ENCODE measurements at regions not wholly inside any gene's neighbourhood (a gene's known extent, or its start where the extent isn't known, plus 50 kb on each side); places are given as distances from the start of the nearest gene placed in this dataset.
"Not testable (repeated sequence)": the region's sequence is repeated elsewhere in the genome, so short reads cannot be mapped to it uniquely, and the experiment has no call there.

DNA sequence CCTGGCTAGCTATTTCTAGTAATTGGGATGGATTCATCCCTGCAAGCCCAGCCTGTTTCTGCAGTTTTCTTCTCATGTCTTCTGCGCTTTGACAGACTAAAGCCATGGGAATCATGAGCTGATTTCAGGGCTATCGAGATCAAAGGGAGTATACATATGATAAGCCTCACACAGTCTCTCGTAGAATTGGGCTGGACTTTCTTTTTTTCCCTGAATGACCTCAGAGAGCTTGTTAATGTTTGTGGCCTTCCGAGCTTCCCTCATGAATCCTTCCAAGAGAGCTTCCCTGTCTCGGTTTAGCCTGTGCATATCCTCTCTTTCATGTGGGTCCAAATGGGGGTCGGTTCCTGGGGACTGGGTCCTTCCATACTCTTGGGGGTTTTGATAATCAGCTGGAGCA, 130.3 kb downstream of the ADRA2C start:
- ATAC-seq, result no peak
- TF ChIP-seq ESRRG (CRISPR knock-in tag; IDR thresholded peaks at IDR 0.05) (no peak), TOX (CRISPR knock-in tag; IDR thresholded peaks at IDR 0.05; ENCODE audit: borderline replicate concordance) (no peak), RARB (CRISPR knock-in tag; IDR thresholded peaks at IDR 0.05) (no peak), SNAI2 (CRISPR knock-in tag; IDR thresholded peaks at IDR 0.05) (no peak), CSDC2 (CRISPR knock-in tag; IDR thresholded peaks at IDR 0.05) (no peak), ISL1 (CRISPR knock-in tag; IDR thresholded peaks at IDR 0.05) (no peak), ZC3H10 (CRISPR knock-in tag; IDR thresholded peaks at IDR 0.05) (no peak), ZNF8 (CRISPR knock-in tag; IDR thresholded peaks at IDR 0.05) (no peak), TCF4 (CRISPR knock-in tag; IDR thresholded peaks at IDR 0.05; ENCODE audit: borderline replicate concordance) (no peak)
- TF ChIP-seq, protein P1, sequence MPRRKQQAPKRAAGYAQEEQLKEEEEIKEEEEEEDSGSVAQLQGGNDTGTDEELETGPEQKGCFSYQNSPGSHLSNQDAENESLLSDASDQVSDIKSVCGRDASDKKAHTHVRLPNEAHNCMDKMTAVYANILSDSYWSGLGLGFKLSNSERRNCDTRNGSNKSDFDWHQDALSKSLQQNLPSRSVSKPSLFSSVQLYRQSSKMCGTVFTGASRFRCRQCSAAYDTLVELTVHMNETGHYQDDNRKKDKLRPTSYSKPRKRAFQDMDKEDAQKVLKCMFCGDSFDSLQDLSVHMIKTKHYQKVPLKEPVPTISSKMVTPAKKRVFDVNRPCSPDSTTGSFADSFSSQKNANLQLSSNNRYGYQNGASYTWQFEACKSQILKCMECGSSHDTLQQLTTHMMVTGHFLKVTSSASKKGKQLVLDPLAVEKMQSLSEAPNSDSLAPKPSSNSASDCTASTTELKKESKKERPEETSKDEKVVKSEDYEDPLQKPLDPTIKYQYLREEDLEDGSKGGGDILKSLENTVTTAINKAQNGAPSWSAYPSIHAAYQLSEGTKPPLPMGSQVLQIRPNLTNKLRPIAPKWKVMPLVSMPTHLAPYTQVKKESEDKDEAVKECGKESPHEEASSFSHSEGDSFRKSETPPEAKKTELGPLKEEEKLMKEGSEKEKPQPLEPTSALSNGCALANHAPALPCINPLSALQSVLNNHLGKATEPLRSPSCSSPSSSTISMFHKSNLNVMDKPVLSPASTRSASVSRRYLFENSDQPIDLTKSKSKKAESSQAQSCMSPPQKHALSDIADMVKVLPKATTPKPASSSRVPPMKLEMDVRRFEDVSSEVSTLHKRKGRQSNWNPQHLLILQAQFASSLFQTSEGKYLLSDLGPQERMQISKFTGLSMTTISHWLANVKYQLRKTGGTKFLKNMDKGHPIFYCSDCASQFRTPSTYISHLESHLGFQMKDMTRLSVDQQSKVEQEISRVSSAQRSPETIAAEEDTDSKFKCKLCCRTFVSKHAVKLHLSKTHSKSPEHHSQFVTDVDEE (CRISPR knock-in tag; IDR thresholded peaks at IDR 0.05), result no peak

DNA sequence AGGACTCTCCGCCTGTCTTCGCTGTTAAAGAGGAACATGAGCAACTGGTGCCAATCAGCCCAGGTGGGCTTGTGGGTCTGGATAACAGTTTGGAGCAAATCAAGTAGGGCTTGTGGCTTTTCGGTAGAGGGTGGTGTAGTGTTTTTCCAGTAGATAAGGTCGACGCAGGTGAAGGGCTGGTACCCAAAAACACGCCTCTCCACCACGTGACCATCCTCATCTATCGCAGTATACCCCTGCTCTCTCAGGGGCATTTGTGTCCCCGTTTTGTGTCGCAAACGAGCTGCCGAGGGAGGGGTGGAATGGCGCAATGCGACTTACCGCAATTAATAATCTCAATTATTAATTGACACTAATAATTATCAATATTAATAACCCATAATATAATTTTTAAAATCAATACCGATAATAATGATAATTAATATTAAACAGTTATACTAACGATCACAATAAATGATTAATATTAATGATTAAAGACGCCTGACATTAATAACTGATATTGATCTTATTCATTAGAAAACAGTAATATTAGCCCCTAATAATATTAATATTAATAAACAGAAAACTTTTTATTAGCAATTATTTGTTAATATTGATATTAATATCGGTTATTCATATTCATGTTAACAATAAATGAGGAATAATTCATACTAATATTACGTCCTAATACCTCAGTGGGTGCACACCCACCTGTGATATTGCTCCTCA, 130.8 kb downstream of the ADRA2C start:
- ATAC-seq, result not testable (repeated sequence)

DNA sequence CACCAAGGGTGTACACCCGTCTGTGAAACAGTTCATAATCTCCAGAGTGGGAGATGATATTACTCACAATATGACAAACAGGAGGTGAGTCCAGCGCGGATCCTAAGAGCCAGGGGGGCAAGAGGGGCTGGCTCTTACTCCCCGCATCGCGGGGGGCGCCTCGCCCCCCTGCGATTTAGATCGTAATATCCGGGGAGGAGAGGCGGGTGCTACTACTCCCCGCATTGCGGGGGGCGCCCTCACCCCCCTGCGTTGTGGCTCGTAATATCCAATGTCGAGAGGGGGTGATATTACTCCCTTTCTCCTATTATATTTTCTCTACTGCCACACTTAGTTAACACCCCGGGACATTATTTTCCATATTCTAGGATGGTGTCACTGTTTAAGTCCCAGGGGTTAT, 131.9 kb downstream of the ADRA2C start:
- no peak for TF ChIP-seq RARB (CRISPR knock-in tag; IDR thresholded peaks at IDR 0.05)
- TF ChIP-seq ZNF565 (CRISPR knock-in tag; conservative IDR thresholded peaks at IDR 0.05; ENCODE audit: low read depth), result no peak
- no peak for TF ChIP-seq ISL1 (CRISPR knock-in tag; IDR thresholded peaks at IDR 0.05)
- no peak for TF ChIP-seq ZFP30 (CRISPR knock-in tag; IDR thresholded peaks at IDR 0.05)
- TF ChIP-seq, protein P2, sequence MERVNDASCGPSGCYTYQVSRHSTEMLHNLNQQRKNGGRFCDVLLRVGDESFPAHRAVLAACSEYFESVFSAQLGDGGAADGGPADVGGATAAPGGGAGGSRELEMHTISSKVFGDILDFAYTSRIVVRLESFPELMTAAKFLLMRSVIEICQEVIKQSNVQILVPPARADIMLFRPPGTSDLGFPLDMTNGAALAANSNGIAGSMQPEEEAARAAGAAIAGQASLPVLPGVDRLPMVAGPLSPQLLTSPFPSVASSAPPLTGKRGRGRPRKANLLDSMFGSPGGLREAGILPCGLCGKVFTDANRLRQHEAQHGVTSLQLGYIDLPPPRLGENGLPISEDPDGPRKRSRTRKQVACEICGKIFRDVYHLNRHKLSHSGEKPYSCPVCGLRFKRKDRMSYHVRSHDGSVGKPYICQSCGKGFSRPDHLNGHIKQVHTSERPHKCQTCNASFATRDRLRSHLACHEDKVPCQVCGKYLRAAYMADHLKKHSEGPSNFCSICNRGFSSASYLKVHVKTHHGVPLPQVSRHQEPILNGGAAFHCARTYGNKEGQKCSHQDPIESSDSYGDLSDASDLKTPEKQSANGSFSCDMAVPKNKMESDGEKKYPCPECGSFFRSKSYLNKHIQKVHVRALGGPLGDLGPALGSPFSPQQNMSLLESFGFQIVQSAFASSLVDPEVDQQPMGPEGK (CRISPR knock-in tag; IDR thresholded peaks at IDR 0.05; ENCODE audit: borderline replicate concordance), result no peak
- TF ChIP-seq PPARA (CRISPR knock-in tag; IDR thresholded peaks at IDR 0.05; ENCODE audit: borderline replicate concordance), result no peak
- TF ChIP-seq TCF4 (CRISPR knock-in tag; IDR thresholded peaks at IDR 0.05; ENCODE audit: borderline replicate concordance), result no peak
- no peak for TF ChIP-seq ZNF70 (CRISPR knock-in tag; IDR thresholded peaks at IDR 0.05)
- no peak for TF ChIP-seq OSR1 (CRISPR knock-in tag; IDR thresholded peaks at IDR 0.05)
- no peak for TF ChIP-seq BACH2 (CRISPR knock-in tag; IDR thresholded peaks at IDR 0.05; ENCODE audit: borderline replicate concordance)
- TF ChIP-seq, protein P3, sequence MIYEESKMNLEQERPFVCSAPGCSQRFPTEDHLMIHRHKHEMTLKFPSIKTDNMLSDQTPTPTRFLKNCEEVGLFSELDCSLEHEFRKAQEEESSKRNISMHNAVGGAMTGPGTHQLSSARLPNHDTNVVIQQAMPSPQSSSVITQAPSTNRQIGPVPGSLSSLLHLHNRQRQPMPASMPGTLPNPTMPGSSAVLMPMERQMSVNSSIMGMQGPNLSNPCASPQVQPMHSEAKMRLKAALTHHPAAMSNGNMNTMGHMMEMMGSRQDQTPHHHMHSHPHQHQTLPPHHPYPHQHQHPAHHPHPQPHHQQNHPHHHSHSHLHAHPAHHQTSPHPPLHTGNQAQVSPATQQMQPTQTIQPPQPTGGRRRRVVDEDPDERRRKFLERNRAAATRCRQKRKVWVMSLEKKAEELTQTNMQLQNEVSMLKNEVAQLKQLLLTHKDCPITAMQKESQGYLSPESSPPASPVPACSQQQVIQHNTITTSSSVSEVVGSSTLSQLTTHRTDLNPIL (CRISPR knock-in tag; IDR thresholded peaks at IDR 0.05; ENCODE audit: low read depth), result no peak
- TF ChIP-seq TOX (CRISPR knock-in tag; IDR thresholded peaks at IDR 0.05; ENCODE audit: borderline replicate concordance), result no peak
- TF ChIP-seq ZNF8 (CRISPR knock-in tag; IDR thresholded peaks at IDR 0.05), result no peak
- TF ChIP-seq, protein P4, sequence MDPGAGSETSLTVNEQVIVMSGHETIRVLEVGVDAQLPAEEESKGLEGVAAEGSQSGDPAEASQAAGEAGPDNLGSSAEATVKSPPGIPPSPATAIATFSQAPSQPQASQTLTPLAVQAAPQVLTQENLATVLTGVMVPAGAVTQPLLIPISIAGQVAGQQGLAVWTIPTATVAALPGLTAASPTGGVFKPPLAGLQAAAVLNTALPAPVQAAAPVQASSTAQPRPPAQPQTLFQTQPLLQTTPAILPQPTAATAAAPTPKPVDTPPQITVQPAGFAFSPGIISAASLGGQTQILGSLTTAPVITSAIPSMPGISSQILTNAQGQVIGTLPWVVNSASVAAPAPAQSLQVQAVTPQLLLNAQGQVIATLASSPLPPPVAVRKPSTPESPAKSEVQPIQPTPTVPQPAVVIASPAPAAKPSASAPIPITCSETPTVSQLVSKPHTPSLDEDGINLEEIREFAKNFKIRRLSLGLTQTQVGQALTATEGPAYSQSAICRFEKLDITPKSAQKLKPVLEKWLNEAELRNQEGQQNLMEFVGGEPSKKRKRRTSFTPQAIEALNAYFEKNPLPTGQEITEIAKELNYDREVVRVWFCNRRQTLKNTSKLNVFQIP (CRISPR knock-in tag; IDR thresholded peaks at IDR 0.05; ENCODE audit: borderline replicate concordance, low read depth), result no peak
- TF ChIP-seq SNAI2 (CRISPR knock-in tag; IDR thresholded peaks at IDR 0.05), result no peak
- ATAC-seq, result no peak

DNA sequence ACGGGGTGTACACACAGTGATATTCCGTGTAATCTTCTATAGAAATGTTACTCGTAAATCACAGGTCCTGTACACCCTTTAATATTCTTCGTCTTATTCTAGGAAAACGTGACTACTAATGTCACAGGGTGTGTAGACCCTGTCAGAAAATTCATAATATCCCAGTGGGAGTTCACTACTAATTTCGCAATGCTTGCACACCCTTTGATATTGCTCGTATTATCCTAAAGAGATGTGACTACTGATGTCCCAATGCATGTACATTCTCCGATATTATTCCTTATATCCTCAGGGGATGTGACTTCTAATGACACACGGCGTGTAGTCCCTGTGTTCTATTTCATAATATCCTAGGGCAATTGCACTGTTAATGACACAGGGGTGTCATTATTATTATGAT, 132.7 kb downstream of the ADRA2C start:
- not testable (repeated sequence) for ATAC-seq

DNA sequence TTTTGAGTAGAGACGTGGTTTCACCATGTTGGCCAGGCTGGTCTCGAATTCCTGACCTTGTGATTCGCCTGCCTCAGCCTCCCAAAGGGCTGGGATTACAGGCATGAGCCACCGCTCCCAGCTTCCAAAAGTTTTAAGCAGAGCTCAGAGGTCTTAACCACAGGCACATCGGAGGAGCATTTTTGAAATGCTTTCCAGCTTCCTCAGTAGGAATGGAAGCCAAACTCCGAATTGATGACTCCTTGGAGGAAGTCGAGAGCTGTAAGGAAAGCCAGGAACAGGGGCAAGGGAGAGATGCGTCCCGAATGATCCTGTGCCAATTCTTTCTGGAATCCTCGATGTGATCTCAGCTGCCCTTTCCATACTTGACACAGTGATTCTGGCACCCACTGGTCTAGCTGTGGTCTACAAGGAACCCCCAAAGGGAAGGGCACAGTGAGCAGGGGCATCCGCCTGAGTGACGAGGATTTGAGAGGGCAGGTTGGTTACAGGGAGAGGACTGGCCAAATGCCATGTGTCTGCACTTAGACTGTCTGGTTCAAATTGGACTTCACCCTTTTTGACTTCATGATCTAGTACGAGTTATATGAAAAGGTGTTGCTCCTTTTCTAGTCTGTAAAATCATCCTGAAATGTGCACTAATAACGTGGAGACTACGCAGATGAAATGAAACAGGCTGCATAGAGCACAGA, 138.2 kb downstream of the ADRA2C start:
- not testable (repeated sequence) for ATAC-seq

DNA sequence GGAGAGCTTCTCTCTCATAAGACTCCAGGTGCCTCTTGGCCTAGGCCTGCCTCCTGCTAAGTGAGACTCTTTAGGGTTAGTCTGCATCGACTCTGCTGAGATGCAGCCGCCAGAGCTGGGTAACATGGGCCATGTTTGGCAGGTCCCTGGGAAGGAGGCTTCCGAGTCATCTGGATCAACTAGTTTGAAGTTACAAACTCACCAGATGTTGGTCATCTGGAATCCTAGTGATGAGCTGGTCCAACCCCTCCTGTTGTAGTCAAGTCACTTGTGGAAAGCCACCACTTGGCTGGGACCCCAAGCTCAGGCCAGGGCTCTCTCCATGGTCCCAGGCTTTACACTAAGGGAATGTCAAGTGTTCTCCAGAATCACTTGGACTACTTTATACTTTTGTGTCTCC, 143.4 kb downstream of the ADRA2C start:
- not testable (repeated sequence) for ATAC-seq

DNA sequence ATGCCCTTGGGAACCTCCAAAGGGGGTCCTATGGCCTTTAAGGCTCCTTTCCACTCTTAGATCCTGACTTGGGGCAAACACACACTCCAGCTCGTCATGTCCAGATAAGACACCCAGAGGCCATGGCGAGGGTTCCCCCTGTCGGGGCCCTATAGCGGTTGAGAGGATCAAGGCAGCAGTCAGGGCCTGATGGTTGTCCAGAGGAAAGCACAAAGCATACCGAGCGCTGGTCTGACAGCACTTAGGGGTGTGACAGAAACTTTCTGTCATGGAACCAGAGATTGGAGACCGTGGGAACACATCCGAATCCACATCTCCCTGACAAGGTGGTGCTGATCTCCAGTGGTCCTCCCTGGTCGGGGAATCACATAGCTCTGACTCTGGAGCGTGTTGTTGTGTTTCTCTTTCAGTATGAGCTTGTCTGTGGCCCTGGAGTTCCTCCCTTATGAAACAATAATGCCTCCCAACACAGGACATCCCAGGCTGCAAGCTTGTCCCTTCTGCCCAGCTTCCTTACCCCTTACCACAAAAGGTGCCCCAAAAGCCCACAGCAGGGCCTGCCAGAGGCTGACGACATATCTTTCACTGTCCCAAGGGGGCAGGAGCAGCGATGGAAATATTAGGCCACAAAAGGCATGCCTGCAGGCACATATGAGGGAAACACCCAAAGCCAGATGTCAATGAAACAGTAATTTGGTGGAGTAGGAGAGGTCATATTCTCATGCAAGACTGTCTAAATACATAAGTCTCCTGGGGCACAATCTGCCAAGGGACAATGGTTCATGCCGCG, 144.2 kb downstream of the ADRA2C start:
- not testable (repeated sequence) for ATAC-seq
